Adrenal gland (tissue), 9 donors: ENCODE measurements at regions not wholly inside any gene's neighbourhood (a gene's known extent, or its start where the extent isn't known, plus 50 kb on each side); places are given as distances from the start of the nearest gene placed in this dataset.
A peak's percentile ranks its signal among the peaks of the same experiment; 100 is the strongest.

Experiments
- DNase-seq, 7 donors: peaks; one replicate each; pipeline ENCODE4 v3.0.0-alpha.2; 2019 to 2020
- H3K27ac ChIP-seq, 5 donors: fragments of 200-600 bp; sonication (generic) in 4 of 5; 1 replicate in 3 of 5; 2 replicates in 2 of 5; pipeline versions ENCODE4 v1.5.1 to v1.8.0; 2016 to 2020; ENCODE audit warnings: mild to moderate bottlenecking in 1 of 5
- H3K27me3 ChIP-seq: fragments of 200-600 bp; 2 replicates; pipeline ENCODE4 v1.8.0; 2021
- H3K36me3 ChIP-seq, 2 donors: fragments of 200-600 bp; replicated peaks in 1 of 2; 1 replicate in 1 of 2; 2 replicates in 1 of 2; pipeline versions ENCODE4 v1.5.1 to v1.8.0; 2018 to 2022
- H3K4me1 ChIP-seq, 2 donors: fragments of 200-600 bp; replicated peaks in 1 of 2; 1 replicate in 1 of 2; 2 replicates in 1 of 2; pipeline versions ENCODE4 v1.5.1 to v1.8.0; 2018 to 2021
- H3K4me3 ChIP-seq, 4 donors: fragments of 200-600 bp; sonication (generic) in 3 of 4; one replicate each; pipeline ENCODE4 v1.5.1; 2016 to 2018
- H3K9me3 ChIP-seq, 3 donors: fragments of 200-600 bp; sonication (generic) in 1 of 3; replicated peaks in 1 of 3; 1 replicate in 2 of 3; 2 replicates in 1 of 3; pipeline versions ENCODE4 v1.5.1 to v1.8.0; 2016 to 2021
- CTCF ChIP-seq, 6 experiments: fragments of 450-650 bp in 4 of 6; fragments of 200-600 bp in 2 of 6; sonication (generic) in 1 of 6; IDR thresholded peaks; 1 replicate in 5 of 6; 2 replicates in 1 of 6; pipeline versions ENCODE4 v1.5.1 to v1.8.0; 2016 to 2021; ENCODE audit warnings: antibody characterized with exemption in 6 of 6, mild to moderate bottlenecking in 2 of 6, moderate library complexity in 1 of 6
- POLR2A ChIP-seq, 2 donors: fragments of 450-650 bp; IDR thresholded peaks; one replicate each; pipeline ENCODE4 v1.6.1; 2017; ENCODE audit warnings: antibody characterized with exemption in 2 of 2, mild to moderate bottlenecking in 2 of 2, moderate library complexity in 1 of 2
- WGBS, 4 donors: extraction: QIAGEN DNeasy Blood & Tissue Kit in 2 of 4; methylation state at CpG; one replicate each; pipeline versions ENCODE4 v1.1.5 to v1.1.7; 2013 to 2017; 5-methylcytosine and 5-hydroxymethylcytosine counted together
- intact Hi-C, 2 donors: fragments of 100-400 bp; cut with DNase I; formaldehyde crosslinking; loops; one replicate each; pipeline versions ENCODE4 v1.14.1 to v1.15.0; 2022 to 2023
- donor health status: healthy with polysubstance abuse.
- donor health status: Bipolar disorder and iron deficiency.
- donor health status: DM: yes; HTN: yes; CAD: no.
- donor health status: DM: no; HTN: no; CAD: no.
- donor health status: DM: no; HTN: no; CAD: no.

- Histone ChIP-seq H3K27me3 (no peaks in the 10 kb centered on the region), H3K4me1 (no peaks in the 10 kb centered on the region), H3K36me3 (no peaks in the 10 kb centered on the region), H3K4me3 (no peak overlapping the region), H3K9me3 (no peaks in the 10 kb centered on the region), H3K27ac (no peak overlapping the region)
- WGBS, 4 donors, result 50 to 64% (median 56%) methylated on average over 4 of the region's 4 CpGs
- TF ChIP-seq CTCF (IDR thresholded peaks at IDR 0.05) (peak in 5 of 6 experiments; percentile 19 to 36 (median 31)), POLR2A (IDR thresholded peaks at IDR 0.05) (no peak)
- intact Hi-C loops, result no loop called here
- peak in 1 of 7 donors; percentile 20 for DNase-seq
Observed at GRCh38 chr12:115362339-115362976, 678.5 kb upstream of the TBX3 start.

- TF ChIP-seq CTCF (IDR thresholded peaks at IDR 0.05) (no peak), POLR2A (IDR thresholded peaks at IDR 0.05) (no peak)
- Histone ChIP-seq H3K27ac (no peak overlapping the region), H3K27me3 (no peaks in the 10 kb centered on the region), H3K4me3 (no peak overlapping the region), H3K36me3 (no peaks in the 10 kb centered on the region), H3K9me3 (no peaks in the 10 kb centered on the region), H3K4me1 (peaks cover 8 to 9% of the 10 kb centered on the region in 2 donors)
- no peak for DNase-seq
- WGBS, 4 donors, result 93 to 98% (median 95%) methylated on average over 12 of the region's 12 CpGs
- intact Hi-C loops, result no loop called here
Observed at GRCh38 chr12:115357681-115358080, 673.7 kb upstream of the TBX3 start.

- H3K4me3 ChIP-seq, result no peak overlapping the region
- DNase-seq, result no peak
- WGBS, 4 donors, result 81 to 91% (median 87%) methylated on average over 2 of the region's 2 CpGs
- no peaks in the 10 kb centered on the region for H3K36me3 ChIP-seq
- no peaks in the 10 kb centered on the region for H3K27me3 ChIP-seq
- H3K27ac ChIP-seq, result peak overlapping the region in 2 of 5 donors; percentile 88 to 94
- H3K4me1 ChIP-seq, result peaks cover 8 to 14% of the 10 kb centered on the region in 2 donors
- TF ChIP-seq POLR2A (IDR thresholded peaks at IDR 0.05), result no peak
- TF ChIP-seq CTCF (IDR thresholded peaks at IDR 0.05), result no peak
- H3K9me3 ChIP-seq, result no peaks in the 10 kb centered on the region
- intact Hi-C loops, result no loop called here
Observed at GRCh38 chr12:115355301-115355700, 671.3 kb upstream of the TBX3 start.

GRCh38 chr12:115354007-115354890, 670.3 kb upstream of the TBX3 start:
- Histone ChIP-seq H3K27me3 (no peaks in the 10 kb centered on the region), H3K4me1 (peaks cover 8 to 14% of the 10 kb centered on the region in 2 donors), H3K9me3 (no peaks in the 10 kb centered on the region), H3K4me3 (peak overlapping the region in 2 of 4 donors; percentile 36 to 45), H3K27ac (peak overlapping the region; percentile 72 to 94 (median 88)), H3K36me3 (no peaks in the 10 kb centered on the region)
- TF ChIP-seq CTCF (IDR thresholded peaks at IDR 0.05), result no peak
- peak; percentile 28 to 95 for TF ChIP-seq POLR2A (IDR thresholded peaks at IDR 0.05)
- intact Hi-C loops, result no loop called here
- WGBS, 4 donors, result 28 to 34% (median 31%) methylated on average over 6 of the region's 6 CpGs
- peak; percentile 85 to 93 (median 90) for DNase-seq
